KMS-11 (cell line): ENCODE measurements at regions not wholly inside any gene's neighbourhood (a gene's known extent, or its start where the extent isn't known, plus 50 kb on each side); places are given as distances from the start of the nearest gene placed in this dataset.

ENCODE experiments used
- H2AFZ ChIP-seq: fragments of 200-600 bp; sonication (generic); 2 replicates; pipeline ENCODE4 v1.6.1; 2016; ENCODE audit warnings: antibody characterized with exemption, mixed run types, low read depth
- H3K27ac ChIP-seq: fragments of 200-600 bp; sonication (generic); 2 replicates; pipeline ENCODE4 v1.6.1; 2016; ENCODE audit warnings: mild to moderate bottlenecking, mixed run types
- H3K27me3 ChIP-seq: fragments of 200-600 bp; sonication (generic); 2 replicates; pipeline ENCODE4 v1.6.1; 2017; ENCODE audit warnings: mild to moderate bottlenecking, low read depth, mixed run types, moderate library complexity; ENCODE audit not compliant: insufficient read depth
- H3K36me3 ChIP-seq: fragments of 200-600 bp; sonication (generic); 2 replicates; pipeline ENCODE4 v1.6.1; 2017; ENCODE audit warnings: mild to moderate bottlenecking, mixed run types; ENCODE audit not compliant: insufficient read depth
- H3K4me1 ChIP-seq: fragments of 200-600 bp; sonication (generic); 2 replicates; pipeline ENCODE4 v1.6.1; 2016; ENCODE audit warnings: mild to moderate bottlenecking, low read depth, mixed run types; ENCODE audit not compliant: poor library complexity, severe bottlenecking
- H3K4me2 ChIP-seq: fragments of 200-600 bp; sonication (generic); 2 replicates; pipeline ENCODE4 v1.7.0; 2016; ENCODE audit warnings: mild to moderate bottlenecking, mixed run types
- H3K4me3 ChIP-seq: fragments of 200-600 bp; sonication (generic); IDR thresholded peaks from 2 replicates; pipeline ENCODE4 v1.6.1; 2017; ENCODE audit warnings: low read depth, low read length, mixed read lengths; ENCODE audit not compliant: insufficient read depth
- H3K79me2 ChIP-seq: fragments of 200-600 bp; sonication (generic); 2 replicates; pipeline ENCODE4 v1.6.1; 2016; ENCODE audit warnings: low read depth, mixed run types; ENCODE audit not compliant: insufficient read depth
- H3K9ac ChIP-seq: fragments of 200-600 bp; sonication (generic); 2 replicates; pipeline ENCODE4 v1.6.1; 2016; ENCODE audit warnings: mild to moderate bottlenecking, mixed run types
- H4K20me1 ChIP-seq: fragments of 200-600 bp; sonication (generic); 2 replicates; pipeline ENCODE4 v1.6.1; 2016; ENCODE audit warnings: mild to moderate bottlenecking, mixed run types; ENCODE audit not compliant: insufficient read depth
- CTCF ChIP-seq: fragments of 200-600 bp; sonication (generic); conservative IDR thresholded peaks from 2 replicates; pipeline ENCODE4 v1.6.1; 2017; ENCODE audit warnings: low read depth, mild to moderate bottlenecking, antibody characterized with exemption, low read length, moderate library complexity, mixed read lengths

GRCh38 chr3:16658004-16658924 is 53.0 kb upstream of the DAZL start:
- Histone ChIP-seq H3K9ac (no peak overlapping the region), H3K4me1 (no peaks in the 10 kb centered on the region), H3K27ac (no peak overlapping the region), H3K36me3 (no peaks in the 10 kb centered on the region), H3K4me2 (no peak overlapping the region), H4K20me1 (no peaks in the 10 kb centered on the region), H3K27me3 (no peaks in the 10 kb centered on the region), H2AFZ (no peak overlapping the region), H3K79me2 (no peaks in the 10 kb centered on the region), H3K4me3 (no peak overlapping the region)
- no peak for TF ChIP-seq CTCF

GRCh38 chr3:16658925-16659793 is 53.9 kb upstream of the DAZL start:
- no peak overlapping the region for H3K4me2 ChIP-seq
- no peak overlapping the region for H3K27ac ChIP-seq
- no peaks in the 10 kb centered on the region for H3K4me1 ChIP-seq
- H3K79me2 ChIP-seq, result no peaks in the 10 kb centered on the region
- H3K36me3 ChIP-seq, result no peaks in the 10 kb centered on the region
- H2AFZ ChIP-seq, result no peak overlapping the region
- no peak overlapping the region for H3K9ac ChIP-seq
- H4K20me1 ChIP-seq, result no peaks in the 10 kb centered on the region
- H3K27me3 ChIP-seq, result no peaks in the 10 kb centered on the region
- TF ChIP-seq CTCF, result no peak
- no peak overlapping the region for H3K4me3 ChIP-seq

- Histone ChIP-seq H3K27ac (no peak overlapping the region), H3K4me1 (no peaks in the 10 kb centered on the region), H3K9ac (no peak overlapping the region), H3K4me2 (no peak overlapping the region), H2AFZ (no peak overlapping the region), H3K4me3 (no peak overlapping the region), H3K36me3 (no peaks in the 10 kb centered on the region), H3K27me3 (no peaks in the 10 kb centered on the region), H4K20me1 (no peaks in the 10 kb centered on the region), H3K79me2 (no peaks in the 10 kb centered on the region)
- no peak for TF ChIP-seq CTCF
Observed at GRCh38 chr3:16663854-16664712, 58.9 kb upstream of the DAZL start.

GRCh38 chr3:16665282-16665741 is 60.1 kb upstream of the DAZL start:
- H4K20me1 ChIP-seq, result no peaks in the 10 kb centered on the region
- no peak overlapping the region for H3K4me2 ChIP-seq
- no peak overlapping the region for H2AFZ ChIP-seq
- H3K79me2 ChIP-seq, result no peaks in the 10 kb centered on the region
- H3K4me1 ChIP-seq, result no peaks in the 10 kb centered on the region
- no peak overlapping the region for H3K27ac ChIP-seq
- no peaks in the 10 kb centered on the region for H3K27me3 ChIP-seq
- H3K4me3 ChIP-seq, result no peak overlapping the region
- H3K36me3 ChIP-seq, result no peaks in the 10 kb centered on the region
- no peak overlapping the region for H3K9ac ChIP-seq
- TF ChIP-seq CTCF, result no peak
